WTC11 (cell line): ENCODE measurements at regions not wholly inside any gene's neighbourhood (a gene's known extent, or its start where the extent isn't known, plus 50 kb on each side); places are given as distances from the start of the nearest gene placed in this dataset.

ENCODE experiments used
- ATAC-seq: fragments of 200-7000 bp; cut with Tn5 transposase; 2 replicates; pipeline ENCODE4 v1.10.0; 2021; ENCODE audit warnings: mild to moderate bottlenecking, moderate library complexity
- CTCF ChIA-PET: fragments of 300-600 bp; sonication (Branson Sonifier 250); formaldehyde crosslinking; loops from one replicate; lab custom pipeline; 2021; ENCODE audit warnings: antibody characterized with exemption; lab: Charles Lee
- POLR2A ChIA-PET: fragments of 350-600 bp; sonication (Branson Sonifier 250); formaldehyde crosslinking; loops from one replicate; lab custom pipeline; 2021; ENCODE audit warnings: antibody characterized with exemption; lab: Charles Lee
- DNase-seq: peaks from one replicate; pipeline ENCODE4 v3.0.0; 2021; ENCODE audit warnings: low spot score
- H3K27ac Mint-ChIP-seq: 2 replicates; pipeline ENCODE4 v1.8.0; 2021; ENCODE audit warnings: mixed read lengths
- H3K27me3 Mint-ChIP-seq: 2 replicates; pipeline ENCODE4 v1.8.0; 2021; ENCODE audit warnings: low read depth, mild to moderate bottlenecking, moderate library complexity, mixed read lengths
- H3K36me3 Mint-ChIP-seq: 2 replicates; pipeline ENCODE4 v1.8.0; 2021; ENCODE audit warnings: mixed read lengths
- H3K4me1 Mint-ChIP-seq: 2 replicates; pipeline ENCODE4 v1.8.0; 2022; ENCODE audit warnings: mixed read lengths
- H3K4me3 Mint-ChIP-seq: 2 replicates; pipeline ENCODE4 v1.8.0; 2021; ENCODE audit warnings: mild to moderate bottlenecking, moderate library complexity, mixed read lengths
- H3K9me3 Mint-ChIP-seq: 2 replicates; pipeline ENCODE4 v1.8.0; 2021; ENCODE audit warnings: mixed read lengths
- ATF1 ChIP-seq: sonication (generic); formaldehyde crosslinking; IDR thresholded peaks from 2 replicates; pipeline ENCODE4 v1.8.1; 2023; ENCODE audit warnings: mild to moderate bottlenecking, moderate library complexity, missing genetic modification reagents
- ETV6 ChIP-seq: sonication (generic); formaldehyde crosslinking; IDR thresholded peaks from 2 replicates; pipeline ENCODE4 v1.8.1; 2022; ENCODE audit warnings: mild to moderate bottlenecking, missing genetic modification reagents
- FOXJ3 ChIP-seq: sonication (generic); formaldehyde crosslinking; IDR thresholded peaks from 2 replicates; pipeline ENCODE4 v1.9.0; 2021; ENCODE audit warnings: missing genetic modification reagents, mild to moderate bottlenecking, borderline replicate concordance
- FOXP4 ChIP-seq: sonication (generic); formaldehyde crosslinking; IDR thresholded peaks from 2 replicates; pipeline ENCODE4 v1.8.0; 2022; ENCODE audit warnings: mild to moderate bottlenecking, missing genetic modification reagents
- GABPB1 ChIP-seq: sonication (generic); formaldehyde crosslinking; IDR thresholded peaks from 2 replicates; pipeline ENCODE4 v1.8.1; 2023; ENCODE audit warnings: mild to moderate bottlenecking, missing genetic modification reagents
- HMGA2 ChIP-seq: fragments of 250-450 bp; sonication (Bioruptor Pico); IDR thresholded peaks from 2 replicates; pipeline ENCODE4 v1.4.0; 2021; ENCODE audit warnings: mild to moderate bottlenecking, moderate library complexity
- HMGXB4 ChIP-seq: sonication (generic); formaldehyde crosslinking; IDR thresholded peaks from 2 replicates; pipeline ENCODE4 v1.8.1; 2023; ENCODE audit warnings: mild to moderate bottlenecking, moderate library complexity, missing genetic modification reagents
- JUN ChIP-seq: sonication (generic); formaldehyde crosslinking; IDR thresholded peaks from 2 replicates; pipeline ENCODE4 v1.8.0; 2023; ENCODE audit warnings: mild to moderate bottlenecking, missing genetic modification reagents
- PREB ChIP-seq: sonication (generic); formaldehyde crosslinking; IDR thresholded peaks from 2 replicates; pipeline ENCODE4 v1.8.1; 2022; ENCODE audit warnings: mild to moderate bottlenecking, missing genetic modification reagents, moderate library complexity, borderline replicate concordance
- SMAD4 ChIP-seq: sonication (generic); formaldehyde crosslinking; IDR thresholded peaks from 2 replicates; pipeline ENCODE4 v1.8.0; 2022; ENCODE audit warnings: mild to moderate bottlenecking, missing genetic modification reagents
- SP1 ChIP-seq: sonication (generic); formaldehyde crosslinking; conservative IDR thresholded peaks from 2 replicates; pipeline ENCODE4 v1.8.1; 2022; ENCODE audit warnings: missing genetic modification reagents
- TEAD4 ChIP-seq: sonication (generic); formaldehyde crosslinking; IDR thresholded peaks from 2 replicates; pipeline ENCODE4 v1.8.0; 2022; ENCODE audit warnings: mild to moderate bottlenecking, missing genetic modification reagents
- USF1 ChIP-seq: sonication (generic); formaldehyde crosslinking; IDR thresholded peaks from 2 replicates; pipeline ENCODE4 v1.8.0; 2022; ENCODE audit warnings: mild to moderate bottlenecking, missing genetic modification reagents
- ZNF138 ChIP-seq: sonication (generic); formaldehyde crosslinking; conservative IDR thresholded peaks from 2 replicates; pipeline ENCODE4 v1.8.1; 2022; ENCODE audit warnings: mild to moderate bottlenecking, moderate library complexity, missing genetic modification reagents
- ZNF396 ChIP-seq: fragments of 250-450 bp; sonication (Bioruptor Pico); IDR thresholded peaks from 2 replicates; pipeline ENCODE4 v1.8.0; 2021; ENCODE audit warnings: mild to moderate bottlenecking, moderate library complexity, borderline replicate concordance
- ZNF416 ChIP-seq: fragments of 250-450 bp; sonication (Bioruptor Pico); IDR thresholded peaks from 2 replicates; pipeline ENCODE4 v1.9.0; 2021; ENCODE audit warnings: mild to moderate bottlenecking, inconsistent platforms
- TF ChIP-seq, protein P1 (sequence below): sonication (generic); formaldehyde crosslinking; IDR thresholded peaks from 2 replicates; pipeline ENCODE4 v1.8.0; 2023; ENCODE audit warnings: missing genetic modification reagents, mild to moderate bottlenecking, borderline replicate concordance
- TF ChIP-seq, protein P2 (sequence below): sonication (generic); formaldehyde crosslinking; IDR thresholded peaks from 2 replicates; pipeline ENCODE4 v1.8.0; 2022; ENCODE audit warnings: mild to moderate bottlenecking, missing genetic modification reagents

DNA sequence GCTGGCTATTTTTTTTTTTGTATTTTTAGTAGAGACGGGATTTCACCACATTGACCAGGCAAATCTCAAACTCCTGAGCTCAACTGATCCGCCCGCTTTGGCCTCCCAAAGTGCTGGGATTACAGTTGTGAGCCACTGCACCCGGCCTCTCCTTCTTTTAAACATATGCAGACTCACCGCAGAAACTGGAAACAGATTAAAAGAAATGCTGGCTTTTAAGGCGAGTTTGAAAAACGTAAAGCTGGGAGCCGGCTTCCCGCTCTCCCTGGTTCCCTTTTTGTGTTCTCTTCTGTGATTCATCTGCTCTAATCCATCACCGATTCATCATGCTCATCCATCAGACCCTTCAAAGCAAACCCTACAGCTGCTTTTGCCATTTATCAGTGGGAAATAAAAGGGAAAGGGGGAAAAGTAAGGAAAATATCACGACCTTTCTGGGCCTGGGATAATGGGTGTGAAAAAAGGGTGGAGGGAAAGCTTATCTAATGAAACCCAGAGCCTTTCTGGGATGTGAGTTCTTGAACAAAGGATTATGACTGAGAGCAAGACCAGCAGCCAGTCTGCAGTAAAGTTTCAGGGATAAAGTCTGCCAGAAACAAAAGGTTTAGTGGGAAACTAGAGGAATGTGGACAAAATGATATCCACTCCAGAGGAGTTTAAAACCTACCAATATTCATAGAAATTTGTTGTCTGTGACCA, 92.3 kb upstream of the LRIG1 start:
- no peak for DNase-seq
- TF ChIP-seq HMGA2 (CRISPR knock-in tag) (no peak), USF1 (CRISPR knock-in tag) (no peak)
- TF ChIP-seq, protein P1, sequence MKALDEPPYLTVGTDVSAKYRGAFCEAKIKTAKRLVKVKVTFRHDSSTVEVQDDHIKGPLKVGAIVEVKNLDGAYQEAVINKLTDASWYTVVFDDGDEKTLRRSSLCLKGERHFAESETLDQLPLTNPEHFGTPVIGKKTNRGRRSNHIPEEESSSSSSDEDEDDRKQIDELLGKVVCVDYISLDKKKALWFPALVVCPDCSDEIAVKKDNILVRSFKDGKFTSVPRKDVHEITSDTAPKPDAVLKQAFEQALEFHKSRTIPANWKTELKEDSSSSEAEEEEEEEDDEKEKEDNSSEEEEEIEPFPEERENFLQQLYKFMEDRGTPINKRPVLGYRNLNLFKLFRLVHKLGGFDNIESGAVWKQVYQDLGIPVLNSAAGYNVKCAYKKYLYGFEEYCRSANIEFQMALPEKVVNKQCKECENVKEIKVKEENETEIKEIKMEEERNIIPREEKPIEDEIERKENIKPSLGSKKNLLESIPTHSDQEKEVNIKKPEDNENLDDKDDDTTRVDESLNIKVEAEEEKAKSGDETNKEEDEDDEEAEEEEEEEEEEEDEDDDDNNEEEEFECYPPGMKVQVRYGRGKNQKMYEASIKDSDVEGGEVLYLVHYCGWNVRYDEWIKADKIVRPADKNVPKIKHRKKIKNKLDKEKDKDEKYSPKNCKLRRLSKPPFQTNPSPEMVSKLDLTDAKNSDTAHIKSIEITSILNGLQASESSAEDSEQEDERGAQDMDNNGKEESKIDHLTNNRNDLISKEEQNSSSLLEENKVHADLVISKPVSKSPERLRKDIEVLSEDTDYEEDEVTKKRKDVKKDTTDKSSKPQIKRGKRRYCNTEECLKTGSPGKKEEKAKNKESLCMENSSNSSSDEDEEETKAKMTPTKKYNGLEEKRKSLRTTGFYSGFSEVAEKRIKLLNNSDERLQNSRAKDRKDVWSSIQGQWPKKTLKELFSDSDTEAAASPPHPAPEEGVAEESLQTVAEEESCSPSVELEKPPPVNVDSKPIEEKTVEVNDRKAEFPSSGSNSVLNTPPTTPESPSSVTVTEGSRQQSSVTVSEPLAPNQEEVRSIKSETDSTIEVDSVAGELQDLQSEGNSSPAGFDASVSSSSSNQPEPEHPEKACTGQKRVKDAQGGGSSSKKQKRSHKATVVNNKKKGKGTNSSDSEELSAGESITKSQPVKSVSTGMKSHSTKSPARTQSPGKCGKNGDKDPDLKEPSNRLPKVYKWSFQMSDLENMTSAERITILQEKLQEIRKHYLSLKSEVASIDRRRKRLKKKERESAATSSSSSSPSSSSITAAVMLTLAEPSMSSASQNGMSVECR = no peak
- TF ChIP-seq, all 79 proteins: peak for 0
- H3K27me3 Mint-ChIP-seq = no peaks in the 10 kb centered on the region; the same call in 1 of the 2 replicates
- H3K36me3 Mint-ChIP-seq = no peaks in the 10 kb centered on the region
- peak overlapping the region; percentile 10; the same call in 1 of the 2 replicates for H3K4me3 Mint-ChIP-seq
- H3K9me3 Mint-ChIP-seq = peaks cover 7% of the 10 kb centered on the region; the same call in 1 of the 2 replicates
- CTCF ChIA-PET = interaction anchor here (0.5 to 1.6 kb wide), 8 partner anchors 11 to 235 kb away, joined by 3 to 7 read pairs (median 4); no protein-coding TSS in a partner anchor
- peaks cover 41% of the 10 kb centered on the region for H3K4me1 Mint-ChIP-seq
- H3K27ac Mint-ChIP-seq = no peak overlapping the region
- ATAC-seq = peak; percentile 16; the same call in 1 of the 2 replicates
- POLR2A ChIA-PET = interaction anchor here (0.6 kb wide), 1 partner anchor 165 kb away, joined by 3 read pairs; no protein-coding TSS in a partner anchor

DNA sequence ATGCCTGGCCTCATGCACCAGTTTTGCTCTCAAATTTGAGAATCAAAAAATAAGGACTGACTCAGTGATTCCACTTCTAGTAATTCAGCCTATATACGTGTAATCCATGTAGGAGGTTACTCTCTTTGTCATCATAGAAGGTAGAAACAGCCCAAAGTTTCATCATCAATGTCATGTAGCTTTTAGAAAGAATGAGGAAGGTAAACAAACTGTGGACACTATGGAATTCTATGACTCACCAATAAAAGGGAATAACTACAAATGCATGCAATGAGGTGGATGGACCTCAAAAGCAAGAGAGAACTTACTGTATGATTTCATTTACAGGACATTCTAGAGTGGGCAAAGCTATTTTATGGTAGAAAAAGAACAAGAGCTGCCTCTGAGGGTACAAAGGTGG, 93.2 kb upstream of the LRIG1 start:
- H3K9me3 Mint-ChIP-seq = peaks cover 7% of the 10 kb centered on the region; the same call in 1 of the 2 replicates
- H3K27me3 Mint-ChIP-seq = no peaks in the 10 kb centered on the region; the same call in 1 of the 2 replicates
- no peaks in the 10 kb centered on the region for H3K36me3 Mint-ChIP-seq
- DNase-seq (no peak), ATAC-seq (no peak)
- CTCF ChIA-PET = interaction anchor here (1.6 kb wide), 1 partner anchor 224 kb away, joined by 3 read pairs; no protein-coding TSS in a partner anchor
- no peak overlapping the region for H3K4me3 Mint-ChIP-seq
- TF ChIP-seq TEAD4 (CRISPR knock-in tag) (no peak), FOXJ3 (CRISPR knock-in tag) (no peak), SMAD4 (CRISPR knock-in tag) (no peak), GABPB1 (CRISPR knock-in tag) (peak; percentile 84), FOXP4 (CRISPR knock-in tag) (no peak)
- TF ChIP-seq, protein P2, sequence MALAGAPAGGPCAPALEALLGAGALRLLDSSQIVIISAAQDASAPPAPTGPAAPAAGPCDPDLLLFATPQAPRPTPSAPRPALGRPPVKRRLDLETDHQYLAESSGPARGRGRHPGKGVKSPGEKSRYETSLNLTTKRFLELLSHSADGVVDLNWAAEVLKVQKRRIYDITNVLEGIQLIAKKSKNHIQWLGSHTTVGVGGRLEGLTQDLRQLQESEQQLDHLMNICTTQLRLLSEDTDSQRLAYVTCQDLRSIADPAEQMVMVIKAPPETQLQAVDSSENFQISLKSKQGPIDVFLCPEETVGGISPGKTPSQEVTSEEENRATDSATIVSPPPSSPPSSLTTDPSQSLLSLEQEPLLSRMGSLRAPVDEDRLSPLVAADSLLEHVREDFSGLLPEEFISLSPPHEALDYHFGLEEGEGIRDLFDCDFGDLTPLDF = no peak
- peaks cover 42% of the 10 kb centered on the region for H3K4me1 Mint-ChIP-seq
- POLR2A ChIA-PET = no interaction called here
- H3K27ac Mint-ChIP-seq = no peak overlapping the region

DNA sequence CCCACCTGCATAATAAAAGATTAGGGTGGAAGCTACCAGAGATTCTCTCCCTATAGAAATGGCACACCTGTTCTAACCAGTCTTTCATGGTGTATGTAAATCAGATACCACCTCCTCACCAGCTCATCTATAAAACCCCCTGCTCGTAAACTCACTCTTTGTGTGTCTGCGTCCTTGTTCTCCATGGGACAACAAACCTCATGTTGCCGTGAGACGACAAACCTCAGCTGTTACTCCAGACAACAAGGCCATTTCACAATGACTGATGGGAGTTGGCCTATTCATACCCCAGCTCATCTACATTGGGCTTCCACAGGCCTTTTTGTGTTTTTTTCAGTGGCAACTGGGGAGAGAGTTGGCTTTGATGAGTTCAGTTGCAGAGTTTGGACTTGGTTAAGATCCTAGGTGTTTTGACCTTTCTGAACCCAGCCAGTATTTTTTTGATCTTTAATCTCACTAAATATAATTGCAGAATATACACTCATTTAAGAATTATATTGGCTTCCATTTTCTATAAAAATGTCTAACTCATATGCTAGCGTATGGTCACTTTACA, 96.6 kb upstream of the LRIG1 start:
- H3K27me3 Mint-ChIP-seq = no peaks in the 10 kb centered on the region; the same call in 1 of the 2 replicates
- no peak for TF ChIP-seq JUN (CRISPR knock-in tag)
- TF ChIP-seq SP1 = no peak
- no peak for TF ChIP-seq ZNF416 (CRISPR knock-in tag)
- no peak for TF ChIP-seq HMGXB4
- no peak for TF ChIP-seq TEAD4 (CRISPR knock-in tag)
- TF ChIP-seq ETV6 (CRISPR knock-in tag) = no peak
- no peak for TF ChIP-seq ZNF396 (CRISPR knock-in tag)
- TF ChIP-seq ATF1 (CRISPR knock-in tag) = no peak
- TF ChIP-seq ZNF138 (CRISPR knock-in tag) = no peak
- TF ChIP-seq PREB (CRISPR knock-in tag) = no peak

More for the DNA sequence above, 96.6 kb upstream of the LRIG1 start:
- no peak overlapping the region for H3K4me3 Mint-ChIP-seq
- no peaks in the 10 kb centered on the region for H3K36me3 Mint-ChIP-seq
- POLR2A ChIA-PET = no interaction called here
- H3K9me3 Mint-ChIP-seq = no peaks in the 10 kb centered on the region
- DNase-seq (no peak), ATAC-seq (no peak)
- CTCF ChIA-PET = interaction anchor here (1.6 kb wide), 1 partner anchor 190 kb away, joined by 6 read pairs; no protein-coding TSS in a partner anchor
- H3K4me1 Mint-ChIP-seq = peaks cover 29% of the 10 kb centered on the region
- no peak overlapping the region for H3K27ac Mint-ChIP-seq
